NB4 (cell line): ENCODE measurements at regions not wholly inside any gene's neighbourhood (a gene's known extent, or its start where the extent isn't known, plus 50 kb on each side); places are given as distances from the start of the nearest gene placed in this dataset.

Source experiments
- CTCF ChIP-seq: IDR thresholded peaks from one replicate; pipeline ENCODE4 v1.5.1; 2012; ENCODE audit warnings: low read depth, low read length
- MAX ChIP-seq: IDR thresholded peaks from 2 replicates; pipeline ENCODE4 v1.6.1; 2011; ENCODE audit warnings: low read depth, low read length
- POLR2A ChIP-seq: IDR thresholded peaks from 2 replicates; pipeline ENCODE4 v1.6.1; 2011; ENCODE audit warnings: mild to moderate bottlenecking; ENCODE audit not compliant: insufficient read length; ENCODE audit errors: extremely low read depth

- TF ChIP-seq CTCF (no peak), POLR2A (no peak), MAX (no peak)
Observed at GRCh38 chr4:4778554-4778953, 80.9 kb upstream of the MSX1 start.
